Sigmoid colon (tissue), 6 donors: ENCODE measurements at regions not wholly inside any gene's neighbourhood (a gene's known extent, or its start where the extent isn't known, plus 50 kb on each side); places are given as distances from the start of the nearest gene placed in this dataset.

ENCODE experiments used
- DNase-seq: peaks from one replicate; pipeline ENCODE4 v3.0.0-alpha.2; 2019
- H3K27ac ChIP-seq, 4 donors: fragments of 200-600 bp; sonication (generic); one replicate each; pipeline ENCODE4 v1.5.1; 2016 to 2019; ENCODE audit warnings: mild to moderate bottlenecking in 1 of 4
- H3K27me3 ChIP-seq, 3 donors: fragments of 200-600 bp; sonication (generic); one replicate each; pipeline ENCODE4 v1.5.1; 2019; ENCODE audit warnings: mild to moderate bottlenecking in 1 of 3
- H3K36me3 ChIP-seq, 4 donors: fragments of 200-600 bp; sonication (generic); one replicate each; pipeline ENCODE4 v1.5.1; 2016 to 2019
- H3K4me1 ChIP-seq, 4 donors: fragments of 200-600 bp; sonication (generic); one replicate each; pipeline ENCODE4 v1.5.1; 2017 to 2019
- H3K4me3 ChIP-seq, 4 donors: fragments of 200-600 bp; sonication (generic); one replicate each; pipeline ENCODE4 v1.5.1; 2017 to 2019; ENCODE audit warnings: mild to moderate bottlenecking in 2 of 4, moderate library complexity in 1 of 4
- H3K9me3 ChIP-seq, 4 donors: fragments of 200-600 bp in 3 of 4; sonication (generic) in 3 of 4; one replicate each; pipeline versions ENCODE4 v1.5.1 to v1.6.1; 2013 to 2019
- EP300 ChIP-seq, 4 donors: sonication (generic); formaldehyde crosslinking; IDR thresholded peaks; one replicate each; pipeline ENCODE4 v1.6.1; 2017; ENCODE audit warnings: antibody characterized with exemption in 4 of 4
- POLR2A ChIP-seq, 2 donors: fragments of 450-650 bp; IDR thresholded peaks; one replicate each; pipeline ENCODE4 v1.6.1; 2016; ENCODE audit warnings: antibody characterized with exemption in 2 of 2, mild to moderate bottlenecking in 2 of 2, moderate library complexity in 2 of 2
- POLR2AphosphoS5 ChIP-seq, 4 donors: sonication (generic); formaldehyde crosslinking; IDR thresholded peaks; one replicate each; pipeline ENCODE4 v1.6.1; 2017; ENCODE audit warnings: antibody characterized with exemption in 4 of 4
- WGBS, 2 donors: extraction: QIAGEN DNeasy Blood & Tissue Kit; methylation state at CpG; one replicate each; pipeline ENCODE4 v1.1.7; 2013; 5-methylcytosine and 5-hydroxymethylcytosine counted together
- intact Hi-C: fragments of 100-400 bp; cut with DNase I; formaldehyde crosslinking; loops from one replicate; pipeline ENCODE4 v1.15.1; 2023
- TF ChIP-seq, protein P1 (sequence below), 4 experiments: fragments of 450-650 bp in 3 of 4; fragments of 200-600 bp in 1 of 4; IDR thresholded peaks; one replicate each; pipeline ENCODE4 v1.5.1; 2016 to 2019; ENCODE audit warnings: antibody characterized with exemption in 4 of 4, mild to moderate bottlenecking in 3 of 4, moderate library complexity in 2 of 4
- donor health status: healthy with polysubstance abuse.
- donor health status: healthy.

DNA sequence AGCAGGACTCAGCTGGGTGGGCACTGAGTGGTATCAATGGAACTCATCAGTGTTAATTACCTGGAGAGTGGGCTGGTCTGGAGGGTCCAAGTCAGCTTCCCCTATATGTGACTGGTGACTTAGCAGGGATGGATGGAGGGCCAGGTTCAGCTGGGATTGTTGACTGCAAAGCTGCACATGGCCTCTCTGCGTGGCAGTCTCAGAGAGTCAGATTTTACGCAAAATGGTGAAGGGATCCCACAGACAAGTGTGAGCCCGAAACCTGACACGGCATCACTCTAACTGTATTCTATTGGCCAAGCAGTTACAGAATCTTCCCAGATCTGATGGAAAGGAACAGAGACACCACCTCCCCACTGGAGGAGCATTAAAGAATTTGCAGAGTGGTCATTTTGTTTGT lies 716.0 kb upstream of the TBX3 start:
- no peak for TF ChIP-seq POLR2A (IDR thresholded peaks at IDR 0.05)
- intact Hi-C loops = no loop called here
- H3K27me3 ChIP-seq = no peaks in the 10 kb centered on the region
- no peaks in the 10 kb centered on the region for H3K36me3 ChIP-seq
- peaks cover 5 to 7% (median 5%) of the 10 kb centered on the region in 4 donors for H3K9me3 ChIP-seq
- WGBS, 2 donors = 94% methylated on average over 4 of the region's 4 CpGs
- H3K4me1 ChIP-seq = peaks cover 0 to 4% (median under 1%) of the 10 kb centered on the region in 4 donors
- no peak for DNase-seq
- no peak overlapping the region for H3K4me3 ChIP-seq
- H3K27ac ChIP-seq = no peak overlapping the region

DNA sequence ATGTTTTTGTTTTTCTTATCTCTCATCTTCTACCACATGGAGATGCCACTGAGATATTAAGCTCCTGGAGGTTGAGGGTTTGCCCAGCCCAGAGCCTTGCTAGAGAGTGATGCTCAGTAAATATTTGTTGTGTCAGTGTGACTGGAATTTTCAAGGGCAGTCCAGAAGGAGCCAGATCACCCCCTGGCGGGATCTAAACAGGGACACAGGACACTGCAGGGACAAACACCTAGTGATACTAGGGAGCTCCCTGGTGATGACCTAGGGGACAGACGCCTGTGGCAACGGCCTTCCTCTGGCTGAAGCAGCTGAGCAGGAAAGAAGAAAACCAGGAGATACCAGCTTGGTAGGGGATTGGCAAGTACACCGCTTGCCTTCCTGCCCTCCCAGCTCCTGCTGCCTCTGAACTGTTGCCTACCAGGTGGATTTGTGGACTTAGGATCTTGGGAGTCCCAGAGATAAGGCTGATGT lies 714.4 kb upstream of the TBX3 start:
- intact Hi-C loops = no loop called here
- Histone ChIP-seq H3K4me3 (no peak overlapping the region), H3K27ac (no peak overlapping the region), H3K9me3 (peaks cover 5 to 7% (median 5%) of the 10 kb centered on the region in 4 donors), H3K36me3 (no peaks in the 10 kb centered on the region), H3K27me3 (no peaks in the 10 kb centered on the region), H3K4me1 (no peaks in the 10 kb centered on the region)
- WGBS, 2 donors = 51 to 69% methylated on average over 4 of the region's 4 CpGs
- TF ChIP-seq POLR2AphosphoS5 (IDR thresholded peaks at IDR 0.05) (no peak), EP300 (IDR thresholded peaks at IDR 0.05) (no peak), POLR2A (IDR thresholded peaks at IDR 0.05) (no peak)
- TF ChIP-seq, protein P1, sequence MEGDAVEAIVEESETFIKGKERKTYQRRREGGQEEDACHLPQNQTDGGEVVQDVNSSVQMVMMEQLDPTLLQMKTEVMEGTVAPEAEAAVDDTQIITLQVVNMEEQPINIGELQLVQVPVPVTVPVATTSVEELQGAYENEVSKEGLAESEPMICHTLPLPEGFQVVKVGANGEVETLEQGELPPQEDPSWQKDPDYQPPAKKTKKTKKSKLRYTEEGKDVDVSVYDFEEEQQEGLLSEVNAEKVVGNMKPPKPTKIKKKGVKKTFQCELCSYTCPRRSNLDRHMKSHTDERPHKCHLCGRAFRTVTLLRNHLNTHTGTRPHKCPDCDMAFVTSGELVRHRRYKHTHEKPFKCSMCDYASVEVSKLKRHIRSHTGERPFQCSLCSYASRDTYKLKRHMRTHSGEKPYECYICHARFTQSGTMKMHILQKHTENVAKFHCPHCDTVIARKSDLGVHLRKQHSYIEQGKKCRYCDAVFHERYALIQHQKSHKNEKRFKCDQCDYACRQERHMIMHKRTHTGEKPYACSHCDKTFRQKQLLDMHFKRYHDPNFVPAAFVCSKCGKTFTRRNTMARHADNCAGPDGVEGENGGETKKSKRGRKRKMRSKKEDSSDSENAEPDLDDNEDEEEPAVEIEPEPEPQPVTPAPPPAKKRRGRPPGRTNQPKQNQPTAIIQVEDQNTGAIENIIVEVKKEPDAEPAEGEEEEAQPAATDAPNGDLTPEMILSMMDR (IDR thresholded peaks at IDR 0.05) = no peak
- DNase-seq = no peak

DNA sequence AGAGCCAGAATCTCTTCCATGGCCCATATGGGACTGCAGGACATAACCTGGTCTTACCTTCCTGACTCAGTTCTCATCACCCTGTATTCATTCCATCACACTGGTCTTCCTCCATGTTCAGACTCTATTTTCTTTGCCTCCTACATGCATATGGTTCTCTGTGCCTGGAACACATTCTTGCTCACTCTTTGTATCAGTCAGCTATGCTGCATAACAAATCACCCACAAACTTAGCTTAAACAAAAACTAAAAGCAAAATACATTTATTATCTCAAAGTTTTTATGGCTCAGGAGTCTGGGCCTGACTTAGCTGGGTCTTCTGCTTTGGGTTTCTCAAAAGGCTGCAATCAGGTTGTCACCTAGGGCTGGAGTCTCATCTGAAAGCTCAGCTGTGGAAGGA lies 712.6 kb upstream of the TBX3 start:
- no peak for TF ChIP-seq POLR2A (IDR thresholded peaks at IDR 0.05)
- TF ChIP-seq EP300 (IDR thresholded peaks at IDR 0.05) = no peak
- TF ChIP-seq POLR2AphosphoS5 (IDR thresholded peaks at IDR 0.05) = no peak
- TF ChIP-seq, protein P1 (IDR thresholded peaks at IDR 0.05) = no peak
- peaks cover 5 to 7% (median 5%) of the 10 kb centered on the region in 4 donors for H3K9me3 ChIP-seq
- intact Hi-C loops = no loop called here

GRCh38 chr12:115394496-115395220 lies 710.7 kb upstream of the TBX3 start:
- 22 to 45% methylated on average over 5 of the region's 5 CpGs for WGBS, 2 donors
- peaks cover 5 to 7% (median 5%) of the 10 kb centered on the region in 4 donors for H3K9me3 ChIP-seq
- no peaks in the 10 kb centered on the region for H3K27me3 ChIP-seq
- H3K4me3 ChIP-seq = no peak overlapping the region
- DNase-seq = no peak
- no peaks in the 10 kb centered on the region for H3K4me1 ChIP-seq
- no peak for TF ChIP-seq EP300 (IDR thresholded peaks at IDR 0.05)
- no peak for TF ChIP-seq POLR2AphosphoS5 (IDR thresholded peaks at IDR 0.05)
- TF ChIP-seq, protein P1 (IDR thresholded peaks at IDR 0.05) = no peak
- TF ChIP-seq POLR2A (IDR thresholded peaks at IDR 0.05) = no peak
- H3K27ac ChIP-seq = no peak overlapping the region
- intact Hi-C loops = no loop called here
- H3K36me3 ChIP-seq = no peaks in the 10 kb centered on the region

More for the DNA sequence above, 712.6 kb upstream of the TBX3 start:
- no peaks in the 10 kb centered on the region for H3K36me3 ChIP-seq
- H3K4me3 ChIP-seq = no peak overlapping the region
- H3K27ac ChIP-seq = no peak overlapping the region
- no peaks in the 10 kb centered on the region for H3K27me3 ChIP-seq
- DNase-seq = no peak
- no peaks in the 10 kb centered on the region for H3K4me1 ChIP-seq

DNA sequence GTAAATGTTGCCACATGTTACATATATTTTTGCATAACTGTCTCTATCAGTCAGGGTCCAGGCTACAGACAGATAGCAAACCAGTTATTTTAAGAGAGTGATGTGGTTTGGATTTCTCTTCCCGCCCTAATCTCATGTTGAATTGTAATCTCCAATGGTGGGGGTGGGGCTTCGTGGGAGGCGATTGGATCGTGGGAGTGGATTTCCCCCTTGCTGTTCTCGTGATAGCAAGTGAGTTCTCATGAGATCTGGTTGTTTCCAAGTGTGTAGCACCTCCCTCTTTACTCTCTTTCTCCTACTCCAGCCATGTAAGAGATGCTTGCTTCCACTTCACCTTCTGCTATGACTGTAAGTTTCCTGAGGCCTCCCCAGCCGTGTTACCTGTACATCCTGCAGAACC lies 704.2 kb upstream of the TBX3 start:
- intact Hi-C loops = no loop called here

More for the DNA sequence above, 704.2 kb upstream of the TBX3 start:
- no peaks in the 10 kb centered on the region for H3K36me3 ChIP-seq
- H3K9me3 ChIP-seq = no peaks in the 10 kb centered on the region
- 81 to 86% methylated on average over 6 of the region's 6 CpGs for WGBS, 2 donors
- no peak overlapping the region for H3K4me3 ChIP-seq
- no peak overlapping the region for H3K27ac ChIP-seq
- H3K27me3 ChIP-seq = no peaks in the 10 kb centered on the region
- DNase-seq = no peak
- no peaks in the 10 kb centered on the region for H3K4me1 ChIP-seq
- TF ChIP-seq POLR2A (IDR thresholded peaks at IDR 0.05) (no peak), POLR2AphosphoS5 (IDR thresholded peaks at IDR 0.05) (no peak), EP300 (IDR thresholded peaks at IDR 0.05) (no peak)
- TF ChIP-seq, protein P1 (IDR thresholded peaks at IDR 0.05) = no peak
